H1 (cell line): ENCODE measurements at regions not wholly inside any gene's neighbourhood (a gene's known extent, or its start where the extent isn't known, plus 50 kb on each side); places are given as distances from the start of the nearest gene placed in this dataset.

ENCODE experiments used
- CTCF ChIA-PET: fragments of 300-600 bp; sonication (Branson Sonifier 250); formaldehyde crosslinking; loops from one replicate; lab custom pipeline; 2021; ENCODE audit not compliant: partially characterized antibody; lab: Charles Lee
- POLR2A ChIA-PET: fragments of 300-600 bp; sonication (Branson Sonifier 250); formaldehyde crosslinking; loops from one replicate; lab custom pipeline; 2021; ENCODE audit warnings: inconsistent platforms; ENCODE audit not compliant: partially characterized antibody; lab: Charles Lee
- DNase-seq, 2 experiments: peaks; one replicate each; pipeline versions ENCODE4 v3.0.0 to v3.0.0-alpha.2; 2010 to 2022; ENCODE audit warnings: low spot score in 2 of 2, low read depth in 1 of 2, mixed read lengths in 1 of 2
- FAIRE-seq: peaks from 2 replicates; lab custom pipeline; 2011; peaks lifted over from hg19 to GRCh38; lab: Jason Lieb, UNC
- H2AFZ ChIP-seq: 2 replicates; pipeline ENCODE4 v1.8.1; 2012; ENCODE audit warnings: low read length, inconsistent platforms
- H2AK5ac ChIP-seq: 2 replicates; pipeline ENCODE4 v1.6.1; 2013; ENCODE audit warnings: low read depth, low read length
- H2BK120ac ChIP-seq: replicated peaks from 2 replicates; pipeline ENCODE3; 2013; ENCODE audit warnings: low read depth, low read length, inconsistent platforms
- H2BK12ac ChIP-seq: 2 replicates; pipeline ENCODE4 v1.6.1; 2013; ENCODE audit warnings: low read depth, low read length
- H2BK15ac ChIP-seq: 2 replicates; pipeline ENCODE4 v1.6.1; 2013; ENCODE audit warnings: low read length
- H2BK20ac ChIP-seq: 2 replicates; pipeline ENCODE4 v1.6.1; 2013; ENCODE audit warnings: low read length
- H2BK5ac ChIP-seq: 2 replicates; pipeline ENCODE4 v1.6.1; 2013; ENCODE audit warnings: low read depth, low read length
- H3K14ac ChIP-seq: 2 replicates; pipeline ENCODE4 v1.6.1; 2013; ENCODE audit warnings: inconsistent platforms; ENCODE audit not compliant: insufficient read length
- H3K18ac ChIP-seq: 2 replicates; pipeline ENCODE4 v1.6.1; 2013; ENCODE audit warnings: low read length; ENCODE audit errors: extremely low read depth
- H3K23ac ChIP-seq: 2 replicates; pipeline ENCODE4 v1.6.1; 2013; ENCODE audit warnings: inconsistent platforms; ENCODE audit not compliant: insufficient read length
- H3K23me2 ChIP-seq: 2 replicates; pipeline ENCODE4 v1.6.1; 2013; ENCODE audit warnings: low read depth, low read length
- H3K27ac ChIP-seq: 2 replicates; pipeline ENCODE4 v1.6.1; 2011; ENCODE audit warnings: low read depth, low read length, inconsistent platforms
- H3K27me3 ChIP-seq, 4 experiments: replicated peaks in 1 of 4; 1 replicate in 1 of 4; 2 replicates in 3 of 4; pipeline versions ENCODE4 v1.6.1 to v1.8.1; 2011 to 2013; ENCODE audit warnings: low read length in 3 of 4, mild to moderate bottlenecking in 3 of 4, inconsistent platforms in 2 of 4, mixed read lengths in 2 of 4, moderate library complexity in 1 of 4; ENCODE audit not compliant: control insufficient read depth in 3 of 4, insufficient read depth in 3 of 4; ENCODE audit errors: extremely low read depth in 1 of 4
- H3K36me3 ChIP-seq, 4 experiments: 2 replicates each; pipeline versions ENCODE4 v1.6.1 to v1.8.1; 2011 to 2013; ENCODE audit warnings: mild to moderate bottlenecking in 4 of 4, low read length in 3 of 4, moderate library complexity in 2 of 4, control low read depth in 1 of 4, inconsistent platforms in 1 of 4; ENCODE audit not compliant: insufficient read depth in 4 of 4, control insufficient read depth in 2 of 4
- H3K4ac ChIP-seq: replicated peaks from 2 replicates; pipeline ENCODE3; 2013; ENCODE audit warnings: low read length, low read depth, mixed read lengths, inconsistent platforms; ENCODE audit not compliant: insufficient read length
- H3K4me1 ChIP-seq, 4 experiments: replicated peaks in 1 of 4; 1 replicate in 1 of 4; 2 replicates in 3 of 4; pipeline versions ENCODE4 v1.6.1 to v1.8.1; 2011 to 2013; ENCODE audit warnings: low read length in 3 of 4, inconsistent platforms in 2 of 4, mixed read lengths in 1 of 4; ENCODE audit not compliant: insufficient read depth in 4 of 4, control insufficient read depth in 3 of 4
- H3K4me2 ChIP-seq, 2 experiments: 2 replicates each; pipeline versions ENCODE4 v1.6.1 to v1.8.1; 2011 to 2013; ENCODE audit warnings: low read depth in 2 of 2, low read length in 2 of 2, control low read depth in 1 of 2, inconsistent platforms in 1 of 2, mild to moderate bottlenecking in 1 of 2; ENCODE audit not compliant: insufficient read depth in 1 of 2
- H3K4me3 ChIP-seq, 4 experiments: fragments of 200-600, 300-600 bp in 1 of 4; sonication (generic), shearing (Covaris generic), sonication (Bioruptor Twin) in 1 of 4; 2 replicates each; pipeline versions ENCODE4 v1.5.1 to v1.8.1; 2011 to 2016; ENCODE audit warnings: low read length in 4 of 4, low read depth in 3 of 4, control low read depth in 2 of 4, inconsistent platforms in 2 of 4, mild to moderate bottlenecking in 2 of 4, mixed read lengths in 1 of 4, moderate library complexity in 1 of 4; ENCODE audit not compliant: insufficient read depth in 2 of 4; ENCODE audit errors: extremely low read depth in 1 of 4
- H3K56ac ChIP-seq: replicated peaks from 2 replicates; pipeline ENCODE3; 2013; ENCODE audit warnings: low read depth, mild to moderate bottlenecking, mixed read lengths, low read length, inconsistent platforms; ENCODE audit not compliant: insufficient read length
- H3K79me1 ChIP-seq: 2 replicates; pipeline ENCODE4 v1.6.1; 2013; ENCODE audit warnings: low read depth, low read length, control low read depth
- H3K79me2 ChIP-seq, 2 experiments: 2 replicates each; pipeline versions ENCODE4 v1.6.1 to v1.8.1; 2012 to 2013; ENCODE audit warnings: low read length in 2 of 2, mild to moderate bottlenecking in 2 of 2, inconsistent platforms in 1 of 2; ENCODE audit not compliant: insufficient read depth in 2 of 2, control insufficient read depth in 1 of 2
- H3K9ac ChIP-seq, 4 experiments: replicated peaks in 1 of 4; 1 replicate in 1 of 4; 2 replicates in 3 of 4; pipeline versions ENCODE4 v1.6.1 to v1.8.1; 2011 to 2013; ENCODE audit warnings: low read depth in 3 of 4, low read length in 3 of 4, control low read depth in 2 of 4, mild to moderate bottlenecking in 2 of 4, moderate library complexity in 2 of 4, inconsistent platforms in 1 of 4; ENCODE audit errors: extremely low read depth in 1 of 4
- H3K9me3 ChIP-seq, 2 experiments: 2 replicates each; pipeline versions ENCODE4 v1.6.1 to v1.8.1; 2012 to 2013; ENCODE audit warnings: mild to moderate bottlenecking in 2 of 2, moderate library complexity in 2 of 2, control low read depth in 1 of 2, inconsistent platforms in 1 of 2, low read depth in 1 of 2, low read length in 1 of 2, mixed read lengths in 1 of 2; ENCODE audit not compliant: insufficient read depth in 2 of 2
- H4K20me1 ChIP-seq, 2 experiments: replicated peaks in 1 of 2; 2 replicates each; pipeline versions ENCODE3 to v1.8.1; 2011 to 2013; ENCODE audit warnings: inconsistent platforms in 2 of 2, low read length in 2 of 2, mild to moderate bottlenecking in 1 of 2; ENCODE audit not compliant: insufficient read depth in 2 of 2, control insufficient read depth in 1 of 2
- H4K5ac ChIP-seq: 2 replicates; pipeline ENCODE4 v1.6.1; 2013; ENCODE audit warnings: low read length, low read depth, mixed read lengths, inconsistent platforms; ENCODE audit not compliant: insufficient read length
- H4K8ac ChIP-seq: 2 replicates; pipeline ENCODE4 v1.8.0; 2013; ENCODE audit warnings: mild to moderate bottlenecking, moderate library complexity, low read length, inconsistent platforms; ENCODE audit not compliant: insufficient read depth; ENCODE audit errors: extremely low read depth
- H4K91ac ChIP-seq: replicated peaks from 2 replicates; pipeline ENCODE3; 2013; ENCODE audit warnings: low read length, mixed read lengths, inconsistent platforms; ENCODE audit not compliant: insufficient read length
- ASH2L ChIP-seq: fragments of 200-600, 300-600 bp; sonication (generic); IDR thresholded peaks from one replicate; pipeline ENCODE4 v1.7.1; 2017; ENCODE audit warnings: low read length
- NANOG ChIP-seq: IDR thresholded peaks from 2 replicates; pipeline ENCODE4 v1.6.1; 2011; ENCODE audit warnings: low read length, low read depth, mild to moderate bottlenecking, inconsistent platforms; ENCODE audit not compliant: insufficient read depth, poor library complexity, severe bottlenecking
- WGBS, 2 experiments: shearing (Covaris generic) in 1 of 2; methylation state at CpG; one replicate each; pipeline versions ENCODE4 v1.1.6 to v1.1.7; 2013 to 2015; ENCODE audit warnings: low lambda C conversion rate in 2 of 2, mixed read lengths in 2 of 2, inconsistent platforms in 1 of 2, low coverage in 1 of 2, missing lambda C conversion rate in 1 of 2; ENCODE audit not compliant: insufficient replicate concordance in 2 of 2, insufficient coverage in 1 of 2, insufficient read length in 1 of 2; ENCODE audit errors: extremely low coverage in 1 of 2, missing lambda C conversion rate in 1 of 2; 5-methylcytosine and 5-hydroxymethylcytosine counted together
- TF ChIP-seq, protein P1 (sequence below): IDR thresholded peaks from 2 replicates; pipeline ENCODE4 v1.6.1; 2012; ENCODE audit warnings: low read length, inconsistent platforms

GRCh38 chr9:73813546-73813945, 661.9 kb downstream of the ANXA1 start:
- no peaks in the 10 kb centered on the region for H3K79me1 ChIP-seq
- H3K56ac ChIP-seq = no peak overlapping the region
- no peaks in the 10 kb centered on the region for H3K36me3 ChIP-seq
- no peak overlapping the region for H2BK15ac ChIP-seq
- 95% methylated on average over 2 of the region's 2 CpGs; no CpG with 5 or more reads in 1 of the 2 experiments for WGBS, 2 experiments
- H3K27me3 ChIP-seq = no peaks in the 10 kb centered on the region
- no peaks in the 10 kb centered on the region for H3K23me2 ChIP-seq
- H2BK20ac ChIP-seq = no peak overlapping the region
- no peak overlapping the region for H3K18ac ChIP-seq
- POLR2A ChIA-PET = no interaction called here
- H2BK120ac ChIP-seq = no peak overlapping the region
- no peak overlapping the region for H4K5ac ChIP-seq
- H4K91ac ChIP-seq = no peak overlapping the region
- H2AFZ ChIP-seq = no peak overlapping the region
- no peak for FAIRE-seq
- H3K4me3 ChIP-seq = no peak overlapping the region
- no peaks in the 10 kb centered on the region for H3K79me2 ChIP-seq
- H3K9ac ChIP-seq = no peak overlapping the region
- no peaks in the 10 kb centered on the region; a peak in 1 of 7 replicates for H3K4me1 ChIP-seq
- H2BK12ac ChIP-seq = no peak overlapping the region
- H3K4me2 ChIP-seq = no peak overlapping the region
- H2BK5ac ChIP-seq = no peak overlapping the region
- DNase-seq = no peak
- CTCF ChIA-PET = no interaction called here
- no peaks in the 10 kb centered on the region for H3K9me3 ChIP-seq
- no peak overlapping the region for H3K14ac ChIP-seq
- no peak overlapping the region for H3K23ac ChIP-seq
- H3K27ac ChIP-seq = no peak overlapping the region
- H3K4ac ChIP-seq = no peak overlapping the region
- no peak overlapping the region for H2AK5ac ChIP-seq
- no peaks in the 10 kb centered on the region for H4K20me1 ChIP-seq
- no peak overlapping the region for H4K8ac ChIP-seq
- no peak for TF ChIP-seq ASH2L
- TF ChIP-seq, protein P1, sequence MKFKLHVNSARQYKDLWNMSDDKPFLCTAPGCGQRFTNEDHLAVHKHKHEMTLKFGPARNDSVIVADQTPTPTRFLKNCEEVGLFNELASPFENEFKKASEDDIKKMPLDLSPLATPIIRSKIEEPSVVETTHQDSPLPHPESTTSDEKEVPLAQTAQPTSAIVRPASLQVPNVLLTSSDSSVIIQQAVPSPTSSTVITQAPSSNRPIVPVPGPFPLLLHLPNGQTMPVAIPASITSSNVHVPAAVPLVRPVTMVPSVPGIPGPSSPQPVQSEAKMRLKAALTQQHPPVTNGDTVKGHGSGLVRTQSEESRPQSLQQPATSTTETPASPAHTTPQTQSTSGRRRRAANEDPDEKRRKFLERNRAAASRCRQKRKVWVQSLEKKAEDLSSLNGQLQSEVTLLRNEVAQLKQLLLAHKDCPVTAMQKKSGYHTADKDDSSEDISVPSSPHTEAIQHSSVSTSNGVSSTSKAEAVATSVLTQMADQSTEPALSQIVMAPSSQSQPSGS = no peak
- no peak for TF ChIP-seq NANOG
